Upper lobe of left lung (tissue), 4 donors: ENCODE measurements at regions not wholly inside any gene's neighbourhood (a gene's known extent, or its start where the extent isn't known, plus 50 kb on each side); places are given as distances from the start of the nearest gene placed in this dataset.

Source experiments
- CTCF ChIP-seq, 6 experiments: fragments of 450-650 bp in 4 of 6; fragments of 200-600 bp in 2 of 6; sonication (generic) in 2 of 6; IDR thresholded peaks; one replicate each; pipeline ENCODE4 v1.5.1; 2016 to 2019; ENCODE audit warnings: antibody characterized with exemption in 6 of 6
- EP300 ChIP-seq, 4 donors: sonication (generic); formaldehyde crosslinking; IDR thresholded peaks; one replicate each; pipeline ENCODE4 v1.5.1; 2017; ENCODE audit warnings: antibody characterized with exemption in 4 of 4, control low read depth in 2 of 4
- POLR2A ChIP-seq, 4 donors: fragments of 450-650 bp; IDR thresholded peaks; one replicate each; pipeline ENCODE4 v1.5.1; 2016 to 2017; ENCODE audit warnings: antibody characterized with exemption in 4 of 4, mild to moderate bottlenecking in 2 of 4
- POLR2AphosphoS5 ChIP-seq, 2 donors: sonication (generic); formaldehyde crosslinking; IDR thresholded peaks; one replicate each; pipeline ENCODE4 v1.5.1; 2017; ENCODE audit warnings: antibody characterized with exemption in 2 of 2

DNA sequence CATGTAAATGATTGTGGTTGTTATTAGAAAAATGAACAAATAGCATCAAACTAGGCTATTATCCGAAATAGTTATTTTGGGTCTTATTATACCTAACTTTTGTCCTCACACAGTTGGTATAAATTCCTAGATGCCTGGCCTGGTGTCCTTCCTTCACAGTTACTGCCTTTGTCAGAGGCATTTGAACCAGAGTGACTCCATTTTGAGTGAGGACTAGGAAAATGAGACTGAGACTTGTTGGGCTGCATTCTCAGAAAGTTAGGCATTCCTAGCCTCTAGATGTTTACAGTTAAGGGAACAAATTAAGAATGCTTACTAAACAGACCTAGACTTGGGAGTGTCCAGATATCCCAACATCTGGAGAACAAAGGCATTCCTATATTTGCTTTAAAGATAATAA is 283.5 kb upstream of the C9orf72 start:
- TF ChIP-seq POLR2A (IDR thresholded peaks at IDR 0.05) (no peak), EP300 (IDR thresholded peaks at IDR 0.05) (no peak), CTCF (IDR thresholded peaks at IDR 0.05) (no peak), POLR2AphosphoS5 (IDR thresholded peaks at IDR 0.05) (no peak)
